K562 (cell line): ENCODE measurements at regions not wholly inside any gene's neighbourhood (a gene's known extent, or its start where the extent isn't known, plus 50 kb on each side); places are given as distances from the start of the nearest gene placed in this dataset.

Source experiments
- CHD1 ChIP-seq: fragments of 200-600 bp; sonication (generic); IDR thresholded peaks from one replicate; pipeline ENCODE4 v1.6.1; 2012; ENCODE audit warnings: mild to moderate bottlenecking, moderate library complexity, low read length, inconsistent platforms
- EHMT2 ChIP-seq: fragments of 450-650 bp; IDR thresholded peaks from 2 replicates; pipeline ENCODE4 v1.6.1; 2018; ENCODE audit warnings: antibody characterized with exemption
- MTA3 ChIP-seq: fragments of 450-650 bp; formaldehyde crosslinking; IDR thresholded peaks from 2 replicates; pipeline ENCODE4 v1.6.1; 2017; ENCODE audit warnings: mild to moderate bottlenecking, borderline replicate concordance
- ZNF121 ChIP-seq: sonication (generic); formaldehyde crosslinking; conservative IDR thresholded peaks from 2 replicates; pipeline ENCODE4 v1.8.0; 2022; ENCODE audit warnings: missing genetic modification reagents
- ZNF408 ChIP-seq: fragments of 250-450 bp; sonication (Bioruptor Pico); IDR thresholded peaks from 2 replicates; pipeline ENCODE4 v1.4.0; 2020; ENCODE audit warnings: low read depth, mild to moderate bottlenecking, moderate library complexity
- TF ChIP-seq, protein P1 (sequence below), 3 experiments: IDR thresholded peaks in 2 of 3; conservative IDR thresholded peaks in 1 of 3; 2 replicates each; pipeline ENCODE4 v1.5.1; 2011 to 2012; ENCODE audit warnings: low read length in 3 of 3, mild to moderate bottlenecking in 3 of 3, control low read depth in 2 of 3, improper control_type of control experiment in 1 of 3, inconsistent platforms in 1 of 3, low read depth in 1 of 3, mixed read lengths in 1 of 3, moderate library complexity in 1 of 3; ENCODE audit not compliant: insufficient read depth in 2 of 3
- TF ChIP-seq, protein P2 (sequence below): fragments of 250-450 bp; sonication (Bioruptor Pico); IDR thresholded peaks from 2 replicates; pipeline ENCODE4 v1.8.0; 2021; ENCODE audit warnings: moderate library complexity, mild to moderate bottlenecking, inconsistent platforms

DNA sequence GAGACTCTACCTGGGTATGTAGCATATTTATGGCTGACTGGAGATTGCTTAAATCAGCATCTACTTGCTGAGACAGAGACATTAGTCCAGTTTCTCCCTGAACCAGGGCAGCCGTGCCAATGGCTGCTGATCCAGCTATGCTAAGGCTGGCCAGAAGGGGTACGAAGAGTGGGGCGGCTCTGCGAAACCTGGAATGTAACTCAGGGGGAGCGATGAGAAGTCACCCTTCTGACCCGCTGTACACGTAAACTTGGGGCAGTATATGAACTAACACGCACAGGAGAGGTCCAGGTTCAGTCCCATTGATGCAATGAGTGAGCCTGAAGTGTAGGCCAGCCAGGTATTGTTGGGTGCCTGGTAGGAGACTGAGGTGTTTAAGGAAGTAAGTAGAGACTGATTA is 73.7 kb downstream of the PRR15 start:
- TF ChIP-seq MTA3 (no peak), CHD1 (no peak), EHMT2 (no peak), ZNF408 (no peak), ZNF121 (CRISPR knock-in tag) (no peak)
- TF ChIP-seq, protein P1, sequence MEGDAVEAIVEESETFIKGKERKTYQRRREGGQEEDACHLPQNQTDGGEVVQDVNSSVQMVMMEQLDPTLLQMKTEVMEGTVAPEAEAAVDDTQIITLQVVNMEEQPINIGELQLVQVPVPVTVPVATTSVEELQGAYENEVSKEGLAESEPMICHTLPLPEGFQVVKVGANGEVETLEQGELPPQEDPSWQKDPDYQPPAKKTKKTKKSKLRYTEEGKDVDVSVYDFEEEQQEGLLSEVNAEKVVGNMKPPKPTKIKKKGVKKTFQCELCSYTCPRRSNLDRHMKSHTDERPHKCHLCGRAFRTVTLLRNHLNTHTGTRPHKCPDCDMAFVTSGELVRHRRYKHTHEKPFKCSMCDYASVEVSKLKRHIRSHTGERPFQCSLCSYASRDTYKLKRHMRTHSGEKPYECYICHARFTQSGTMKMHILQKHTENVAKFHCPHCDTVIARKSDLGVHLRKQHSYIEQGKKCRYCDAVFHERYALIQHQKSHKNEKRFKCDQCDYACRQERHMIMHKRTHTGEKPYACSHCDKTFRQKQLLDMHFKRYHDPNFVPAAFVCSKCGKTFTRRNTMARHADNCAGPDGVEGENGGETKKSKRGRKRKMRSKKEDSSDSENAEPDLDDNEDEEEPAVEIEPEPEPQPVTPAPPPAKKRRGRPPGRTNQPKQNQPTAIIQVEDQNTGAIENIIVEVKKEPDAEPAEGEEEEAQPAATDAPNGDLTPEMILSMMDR (IDR thresholded peaks at IDR 0.05 in 2 of 3, conservative IDR thresholded peaks at IDR 0.05 in 1 of 3; ENCODE audit: insufficient read depth in 2 of 3, low read depth in 1 of 3, low read length in 3 of 3) = no peak
- TF ChIP-seq, protein P2, sequence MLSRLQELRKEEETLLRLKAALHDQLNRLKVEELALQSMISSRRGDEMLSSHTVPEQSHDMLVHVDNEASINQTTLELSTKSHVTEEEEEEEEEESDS = no peak
